ENCODE measurements at regions not wholly inside any gene's neighbourhood (a gene's known extent, or its start where the extent isn't known, plus 50 kb on each side); places are given as distances from the start of the nearest gene placed in this dataset.

DNA sequence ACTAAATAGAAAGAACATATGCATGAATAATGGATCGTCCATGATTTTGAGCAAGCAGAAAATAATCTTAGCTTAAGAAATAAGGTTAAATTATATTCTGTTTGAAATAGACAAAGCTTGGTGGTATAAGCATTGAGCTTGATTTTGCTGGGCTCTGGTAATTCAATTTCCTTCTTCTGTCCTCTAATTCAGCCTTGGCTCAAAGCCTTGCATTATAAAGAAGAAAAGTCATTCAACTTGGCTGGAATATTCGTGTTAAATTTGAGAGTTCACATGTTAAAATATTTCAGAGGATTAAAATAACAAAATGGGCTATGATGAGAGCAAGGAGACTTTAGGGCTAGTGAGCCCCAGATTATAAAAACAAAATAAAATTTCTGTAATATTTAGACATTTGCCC lies 415.4 kb upstream of the PCDH20 start:
- DNase-seq: no peak

- DNase-seq: no peak
These were observed 414.8 kb upstream of the PCDH20 start for GRCh38 chr13:61830475-61830874.

GRCh38 chr13:61824168-61824567 lies 408.5 kb upstream of the PCDH20 start:
- no peak for DNase-seq

DNA sequence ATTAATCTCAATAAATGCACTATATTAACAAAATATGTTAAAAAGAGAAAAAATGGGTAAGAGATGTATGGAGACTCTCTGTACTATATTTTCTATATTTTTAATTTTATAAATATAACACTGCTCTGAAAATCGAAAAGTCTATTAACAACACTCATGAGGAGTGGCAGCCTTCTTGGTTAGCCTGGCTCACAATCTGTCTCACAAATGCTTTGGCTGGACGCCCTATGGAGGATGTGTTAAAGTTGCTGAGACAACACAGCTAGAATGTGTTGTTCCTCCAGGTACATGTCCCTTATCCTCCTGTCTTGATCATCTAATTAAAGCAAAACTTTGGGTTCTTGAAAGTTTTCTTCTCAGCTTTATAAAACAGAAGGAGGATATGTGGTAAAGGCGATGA lies 396.6 kb upstream of the PCDH20 start:
- no peak for DNase-seq

DNA sequence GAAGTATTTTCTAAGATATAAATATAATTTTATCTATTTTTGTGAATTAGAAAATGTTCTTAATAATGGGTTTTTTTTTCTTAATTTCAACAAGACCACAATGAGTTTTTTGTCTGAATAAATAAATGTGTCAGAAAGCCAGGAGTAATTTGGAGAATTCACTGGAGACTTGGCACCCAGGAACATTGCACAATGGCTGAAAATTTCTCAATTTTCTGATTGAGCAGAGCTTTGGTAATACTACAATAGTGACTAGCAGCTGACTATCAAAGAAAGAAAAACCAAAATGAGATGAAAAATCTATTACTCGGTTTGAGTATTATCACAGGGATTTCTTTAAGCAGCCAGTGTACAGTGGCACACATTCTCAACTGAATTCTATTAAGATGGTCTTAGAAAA lies 394.4 kb upstream of the PCDH20 start:
- no peak for DNase-seq

GRCh38 chr13:61797397-61797796 lies 381.7 kb upstream of the PCDH20 start:
- no peak for DNase-seq

GRCh38 chr13:61795580-61795979 lies 379.9 kb upstream of the PCDH20 start:
- DNase-seq: no peak

- DNase-seq: no peak
These were observed 363.8 kb upstream of the PCDH20 start for GRCh38 chr13:61779456-61779855.

- no peak for DNase-seq
These were observed 362.9 kb upstream of the PCDH20 start for GRCh38 chr13:61778531-61778930.

DNA sequence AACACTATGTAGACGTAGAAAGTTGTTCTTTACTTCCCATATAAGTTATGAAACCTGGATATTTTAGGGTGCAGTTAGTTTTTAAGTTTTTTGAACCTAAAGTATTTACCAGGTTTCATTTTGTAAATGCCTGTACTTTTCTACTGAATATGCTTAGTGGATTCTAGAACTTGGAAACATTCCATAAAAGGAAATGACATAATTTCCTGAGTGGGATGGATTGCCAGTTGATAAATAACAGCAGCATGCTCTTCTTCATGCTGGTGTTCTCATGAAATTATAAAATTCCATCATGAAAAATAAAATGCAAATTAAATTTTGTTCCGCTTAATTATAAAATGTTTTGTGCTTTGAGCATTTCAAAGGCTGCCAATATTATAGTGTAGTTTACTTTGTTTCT lies 362.2 kb upstream of the PCDH20 start:
- no peak for DNase-seq

- DNase-seq: no peak
These were observed 361.6 kb upstream of the PCDH20 start for GRCh38 chr13:61777271-61777670.

DNA sequence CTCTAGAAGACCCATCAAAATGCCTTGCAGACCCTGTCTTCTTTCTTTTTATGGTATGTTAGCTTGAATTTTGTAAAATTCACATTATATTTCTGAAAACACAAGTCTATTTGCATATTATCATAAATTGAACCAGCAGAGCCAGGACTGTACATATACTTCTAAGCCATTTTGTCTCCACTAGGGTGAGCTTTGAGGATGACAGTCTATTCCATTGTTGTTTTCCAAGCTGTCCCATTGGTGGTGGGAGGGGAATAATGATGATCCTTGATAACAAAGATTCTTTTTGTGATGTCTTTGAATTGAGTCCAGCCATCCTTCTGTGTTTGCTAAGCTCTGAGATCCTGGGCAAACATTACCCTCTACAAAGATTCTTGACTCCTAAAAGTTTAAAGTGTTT lies 359.3 kb upstream of the PCDH20 start:
- no peak for DNase-seq

DNA sequence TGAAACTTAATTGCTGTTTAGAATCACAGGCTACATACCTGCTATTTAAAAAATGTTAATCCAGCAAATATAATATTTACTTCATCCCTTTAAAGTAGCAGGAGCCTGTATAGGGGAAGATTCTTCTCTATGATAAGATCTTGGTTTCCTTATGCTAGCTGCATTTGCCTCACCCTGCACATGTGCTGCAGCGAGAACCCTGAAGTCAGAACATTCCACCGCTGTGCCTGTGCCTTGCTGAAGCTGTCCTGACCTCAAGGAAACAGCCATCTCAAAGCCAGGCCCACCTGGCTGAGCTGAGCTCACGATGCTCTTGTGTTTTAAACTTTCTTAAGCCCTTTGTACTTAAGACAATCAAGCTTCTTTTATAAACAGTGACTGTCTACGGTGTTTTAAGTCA lies 355.0 kb upstream of the PCDH20 start:
- DNase-seq: no peak

DNA sequence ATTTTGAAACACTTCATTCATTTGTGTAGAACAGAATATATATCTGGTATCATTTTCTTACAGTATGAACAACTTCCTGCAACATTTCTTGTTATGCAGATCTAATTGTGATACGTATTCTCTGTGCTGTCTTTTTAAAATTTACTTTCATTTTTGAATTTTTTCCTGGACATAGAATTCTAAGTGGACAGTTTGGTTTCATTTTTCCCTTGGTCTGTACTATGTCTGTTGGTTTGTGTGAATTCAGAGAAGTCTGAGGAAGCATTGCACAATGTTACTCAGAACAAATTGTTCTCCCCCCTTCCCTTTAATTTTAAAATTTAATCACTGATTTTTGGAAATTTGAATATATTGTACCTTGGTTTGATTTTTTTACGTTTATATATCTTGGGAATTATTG lies 352.5 kb upstream of the PCDH20 start:
- no peak for DNase-seq

GRCh38 chr13:61766667-61767058 lies 351.0 kb upstream of the PCDH20 start:
- no peak for DNase-seq

- no peak for DNase-seq
These were observed 350.5 kb upstream of the PCDH20 start for GRCh38 chr13:61765940-61766666.

GRCh38 chr13:61765181-61765742 lies 349.6 kb upstream of the PCDH20 start:
- DNase-seq: no peak

DNA sequence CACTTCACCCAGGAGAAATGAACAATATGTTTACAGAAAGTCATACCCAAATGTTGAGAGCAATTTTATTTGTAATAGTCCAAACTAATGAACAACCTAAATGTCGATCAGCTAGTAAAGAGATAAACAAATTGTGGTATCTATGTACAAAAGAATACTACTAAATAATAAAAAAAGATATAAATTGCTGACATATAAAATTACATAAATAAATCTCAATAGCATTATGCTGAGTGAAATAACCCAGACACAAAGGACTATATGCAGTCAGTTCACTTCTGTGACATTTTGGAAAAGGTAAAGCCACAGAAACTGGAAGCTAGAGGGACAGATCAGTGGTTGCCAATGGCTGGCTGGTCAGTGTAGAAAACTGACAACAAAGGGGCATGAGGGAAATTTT lies 346.0 kb upstream of the PCDH20 start:
- no peak for DNase-seq

DNA sequence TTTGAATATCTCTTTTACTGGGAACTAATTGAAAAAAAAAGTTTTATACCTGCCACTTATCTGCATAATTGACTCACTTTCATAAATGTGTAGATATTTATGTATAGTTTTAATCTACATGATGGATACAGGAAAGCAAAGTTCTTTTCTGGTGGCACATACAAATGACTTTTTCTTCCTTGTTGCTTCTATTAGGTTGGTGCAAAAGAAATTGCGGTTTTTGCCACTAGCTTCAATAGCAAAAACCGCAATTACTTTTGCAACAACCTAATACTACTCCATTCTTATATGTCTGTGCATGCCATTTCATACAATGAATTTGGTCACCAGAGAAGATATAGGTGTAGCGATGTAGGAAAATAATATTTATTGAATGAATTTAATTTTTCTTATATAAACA lies 344.5 kb upstream of the PCDH20 start:
- DNase-seq: no peak

DNA sequence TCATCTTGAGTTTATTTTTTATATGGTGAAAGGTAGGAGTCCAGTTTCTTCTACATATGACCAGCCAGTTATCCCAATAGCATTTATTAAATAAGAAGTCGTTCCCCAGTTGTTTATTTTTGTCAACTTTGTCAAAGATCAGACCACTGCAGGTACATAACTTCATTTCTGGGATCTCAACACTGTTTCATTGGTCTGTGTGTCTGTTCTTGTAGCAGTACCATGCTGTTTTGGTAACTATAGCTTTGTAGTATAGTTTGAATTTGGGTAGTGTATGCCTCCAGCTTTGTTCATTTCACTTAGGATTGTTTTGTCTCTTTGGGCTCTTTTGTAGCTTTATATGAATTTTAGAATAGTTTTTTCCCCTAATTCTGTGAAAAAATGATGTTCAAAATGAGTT lies 340.4 kb upstream of the PCDH20 start:
- DNase-seq: no peak

DNA sequence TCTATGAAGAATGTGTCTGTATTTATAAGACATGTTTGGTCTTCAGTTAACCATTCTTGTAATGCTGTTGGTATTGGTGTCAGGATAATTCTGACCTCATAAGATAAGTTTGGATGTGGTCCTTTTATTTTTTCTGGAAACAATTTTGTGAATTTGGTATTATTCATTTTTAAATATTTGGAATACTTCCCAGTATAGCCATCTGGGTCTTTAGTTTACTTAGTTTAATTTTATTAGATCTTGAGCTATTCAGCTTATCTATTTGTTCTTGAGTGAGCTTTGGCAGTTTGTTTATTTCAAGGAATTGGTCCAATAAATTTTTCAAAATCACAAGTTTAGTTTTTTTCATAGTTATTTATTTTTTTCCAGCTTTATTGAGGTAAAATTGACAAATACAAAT lies 335.4 kb upstream of the PCDH20 start:
- no peak for DNase-seq

DNA sequence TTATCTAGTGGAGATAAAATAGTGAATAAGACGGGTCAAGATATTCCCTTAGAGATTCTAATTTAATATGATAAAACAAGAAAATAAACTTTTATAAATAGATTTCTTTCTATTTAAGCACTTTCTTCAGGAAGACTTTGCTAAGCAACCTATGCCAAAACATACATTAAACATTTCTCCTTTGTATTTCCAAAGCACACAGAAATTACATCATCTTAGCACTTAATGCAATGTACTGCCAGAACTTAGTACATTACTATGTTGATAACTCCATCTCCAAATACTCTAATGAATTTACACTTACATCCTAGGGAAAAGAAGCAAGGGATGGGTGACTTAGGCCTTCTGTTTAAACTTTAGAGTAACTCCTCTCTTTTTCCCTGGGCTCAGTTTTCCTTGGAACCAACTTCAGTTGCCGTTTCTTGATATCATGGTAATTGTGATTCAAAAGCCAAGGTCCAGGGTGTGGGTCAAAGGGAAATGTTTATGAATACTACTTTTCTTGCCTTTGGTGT lies 322.6 kb upstream of the PCDH20 start:
- DNase-seq: no peak

- DNase-seq: no peak
These were observed 319.0 kb upstream of the PCDH20 start for GRCh38 chr13:61734683-61735082.

- DNase-seq: no peak
These were observed 312.8 kb upstream of the PCDH20 start for GRCh38 chr13:61728471-61728870.

- no peak for DNase-seq
These were observed 312.1 kb upstream of the PCDH20 start for GRCh38 chr13:61727767-61728166.
